Pons (tissue), 1 donor: ENCODE measurements at regions not wholly inside any gene's neighbourhood (a gene's known extent, or its start where the extent isn't known, plus 50 kb on each side); places are given as distances from the start of the nearest gene placed in this dataset.
A peak's percentile ranks its signal among the peaks of the same experiment; 100 is the strongest.
"Not testable (repeated sequence)": the region's sequence is repeated elsewhere in the genome, so short reads cannot be mapped to it uniquely, and the experiment has no call there.

Experiments used
- DNase-seq: peaks from one replicate; pipeline ENCODE4 v3.0.0-alpha.2; 2016; ENCODE audit warnings: low spot score

DNA sequence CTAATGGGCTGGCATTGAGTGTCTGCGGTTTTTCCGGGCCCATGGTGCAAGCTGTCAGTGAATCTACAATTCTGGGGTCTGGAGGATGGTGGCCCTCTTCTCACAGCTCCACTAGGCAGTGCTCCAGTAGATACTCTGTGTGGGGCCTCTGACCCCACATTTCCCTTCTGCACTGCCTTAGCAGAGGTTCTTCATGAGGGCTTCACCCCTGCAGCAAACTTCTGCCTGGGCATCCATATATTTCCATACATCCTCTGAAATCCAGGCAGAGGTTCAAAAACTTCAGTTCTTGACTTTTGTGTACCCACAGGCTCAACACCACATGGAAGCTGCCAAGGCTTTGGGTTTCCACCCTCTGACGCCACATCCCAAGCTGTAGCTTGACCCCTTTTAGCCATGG lies 846.2 kb downstream of the RNF144A start:
- DNase-seq: not testable (repeated sequence)

- DNase-seq: no peak
Observed at GRCh38 chr2:7765236-7765635, 848.0 kb downstream of the RNF144A start.

GRCh38 chr2:7766088-7766722 lies 849.0 kb downstream of the RNF144A start:
- DNase-seq: no peak

DNA sequence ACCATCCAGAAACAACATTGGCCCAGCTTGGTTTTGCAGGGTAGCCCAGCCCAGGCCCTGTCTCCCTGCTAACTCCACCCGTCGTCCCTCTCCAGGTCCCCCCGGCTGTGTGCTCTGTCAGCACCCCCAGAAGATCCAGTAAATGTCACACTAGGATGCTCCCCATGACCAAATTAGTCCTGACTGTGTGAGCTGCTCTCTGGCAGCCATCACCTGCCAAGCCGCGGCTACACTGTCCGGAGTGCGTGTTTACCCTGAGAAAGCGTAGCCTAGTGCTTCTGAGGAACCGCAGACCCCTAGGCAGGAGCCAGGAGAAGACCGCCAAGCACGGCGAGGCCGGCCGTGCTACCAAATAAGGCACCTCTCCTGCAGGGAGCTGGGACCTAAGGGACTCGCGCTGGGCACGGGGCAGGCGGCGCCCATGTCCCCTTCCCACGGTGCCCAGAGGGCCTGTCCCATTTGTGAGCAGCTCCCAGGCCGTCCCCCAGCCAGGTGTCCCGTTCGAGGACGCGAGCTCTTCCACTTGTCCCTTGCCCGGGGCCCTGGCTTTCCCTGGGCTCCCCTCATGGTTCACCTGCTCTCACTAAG lies 849.9 kb downstream of the RNF144A start:
- no peak for DNase-seq

DNA sequence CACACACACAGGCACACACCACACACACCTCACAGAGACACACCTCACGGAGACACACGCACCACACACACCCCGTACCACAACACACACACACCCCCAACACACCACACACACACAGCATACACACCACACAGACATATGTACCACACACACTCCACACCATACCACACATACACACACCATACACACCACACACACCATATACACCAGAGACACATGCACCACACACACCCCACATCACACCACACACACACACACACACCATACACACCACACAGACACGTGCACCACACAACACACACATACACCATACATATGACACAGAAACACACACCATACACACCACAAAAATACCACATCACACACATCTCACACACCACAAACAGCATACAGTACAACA lies 850.7 kb downstream of the RNF144A start:
- no peak for DNase-seq

DNA sequence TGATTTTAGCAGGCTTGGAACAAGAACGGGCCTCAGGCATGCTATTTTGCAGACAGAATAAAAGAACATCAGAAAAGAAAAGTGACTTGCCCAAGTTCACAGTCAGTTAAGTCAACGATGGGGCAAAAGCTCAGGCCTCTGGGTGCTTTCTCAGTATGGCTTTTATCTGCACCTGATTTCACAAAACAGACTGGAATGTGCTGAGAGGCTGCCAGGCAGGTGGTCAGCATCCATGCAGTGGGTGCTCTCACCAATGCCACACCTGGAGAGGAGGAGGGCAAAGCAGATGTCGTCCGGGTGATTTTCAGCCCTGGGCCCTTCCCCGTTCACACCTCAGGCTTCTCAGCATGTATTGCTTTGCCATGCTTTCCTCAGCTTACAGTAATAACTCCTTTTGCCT lies 854.6 kb downstream of the RNF144A start:
- DNase-seq: no peak

- DNase-seq: peak; percentile 10
Observed at GRCh38 chr2:7773362-7774360, 856.4 kb downstream of the RNF144A start.

GRCh38 chr2:7774481-7774880 lies 857.3 kb downstream of the RNF144A start:
- DNase-seq: no peak

- no peak for DNase-seq
Observed at GRCh38 chr2:7777668-7778067, 860.5 kb downstream of the RNF144A start.

DNA sequence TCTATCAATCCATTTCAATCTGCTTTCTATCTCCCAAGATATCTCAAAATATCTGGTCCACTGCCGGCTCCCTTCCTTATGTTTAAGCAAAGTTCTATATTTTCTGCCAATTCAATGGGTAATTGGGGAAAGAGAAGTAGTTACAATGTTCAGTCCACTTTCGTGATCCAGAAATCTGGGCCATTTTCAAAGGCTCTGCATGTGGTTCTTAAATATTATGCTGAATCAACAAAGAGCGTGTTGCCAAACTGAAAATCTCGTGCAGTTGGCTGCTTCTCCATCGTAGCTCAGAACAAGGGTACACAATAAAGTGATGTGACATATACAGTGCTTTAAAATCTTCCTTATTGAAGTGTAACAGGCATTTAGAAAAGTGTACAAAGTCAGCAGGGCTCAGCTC lies 863.1 kb downstream of the RNF144A start:
- no peak for DNase-seq

DNA sequence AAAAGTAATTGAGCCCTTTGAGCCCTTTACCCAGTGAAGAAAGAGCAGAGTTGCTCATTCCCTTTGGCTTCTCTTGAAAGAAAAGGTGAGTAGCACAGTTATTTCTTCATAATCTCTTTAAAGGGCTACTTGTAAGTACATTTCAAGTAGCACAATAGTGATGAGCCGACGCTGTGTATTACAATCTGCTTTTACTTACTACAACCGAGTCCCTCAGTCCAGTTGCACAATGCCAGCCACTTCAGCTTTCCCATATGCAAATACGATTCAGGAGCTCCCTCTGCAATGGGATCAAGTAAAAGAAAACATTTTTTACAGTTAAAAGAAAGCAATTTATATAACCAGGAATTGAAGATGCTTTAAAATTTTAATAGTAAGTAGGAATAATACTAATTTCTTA lies 868.5 kb downstream of the RNF144A start:
- DNase-seq: no peak

- no peak for DNase-seq
Observed at GRCh38 chr2:7788736-7789135, 871.5 kb downstream of the RNF144A start.

DNA sequence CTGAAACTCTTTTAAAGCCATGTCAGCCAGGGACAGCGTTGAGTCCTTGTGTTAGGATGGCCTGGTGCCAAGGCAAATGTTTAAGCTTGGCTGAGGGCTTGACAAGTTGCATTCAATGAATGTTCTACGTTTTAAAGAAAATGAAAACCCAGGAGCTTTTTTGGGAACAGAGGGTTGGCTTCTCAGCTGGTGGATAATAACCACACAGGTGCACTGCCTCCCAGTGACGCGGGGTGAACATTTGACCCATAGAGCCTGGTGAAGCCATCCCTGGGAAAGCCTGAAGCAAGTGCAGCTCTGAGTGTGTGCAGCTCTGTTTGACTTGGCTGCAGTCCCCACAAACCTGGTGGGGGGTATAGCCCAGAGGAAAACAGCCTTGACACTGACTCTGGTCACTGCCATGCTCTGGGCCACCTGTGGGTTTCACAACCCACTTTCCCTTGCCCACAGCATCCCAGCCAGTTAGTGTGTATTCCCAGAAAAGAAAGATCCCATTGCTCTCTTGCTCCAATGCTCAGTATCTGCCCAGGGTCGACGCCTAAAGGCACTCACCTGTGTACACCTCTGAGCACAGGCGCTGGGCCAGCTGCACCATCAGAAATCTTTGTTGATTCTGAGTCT lies 874.9 kb downstream of the RNF144A start:
- no peak for DNase-seq

GRCh38 chr2:7795778-7796563 lies 878.8 kb downstream of the RNF144A start:
- DNase-seq: peak; percentile 20

GRCh38 chr2:7800031-7800430 lies 881.8 kb upstream of the ID2 start:
- DNase-seq: no peak

GRCh38 chr2:7801212-7801611 lies 880.6 kb upstream of the ID2 start:
- DNase-seq: no peak

- DNase-seq: no peak
Observed at GRCh38 chr2:7803515-7803914, 878.3 kb upstream of the ID2 start.

DNA sequence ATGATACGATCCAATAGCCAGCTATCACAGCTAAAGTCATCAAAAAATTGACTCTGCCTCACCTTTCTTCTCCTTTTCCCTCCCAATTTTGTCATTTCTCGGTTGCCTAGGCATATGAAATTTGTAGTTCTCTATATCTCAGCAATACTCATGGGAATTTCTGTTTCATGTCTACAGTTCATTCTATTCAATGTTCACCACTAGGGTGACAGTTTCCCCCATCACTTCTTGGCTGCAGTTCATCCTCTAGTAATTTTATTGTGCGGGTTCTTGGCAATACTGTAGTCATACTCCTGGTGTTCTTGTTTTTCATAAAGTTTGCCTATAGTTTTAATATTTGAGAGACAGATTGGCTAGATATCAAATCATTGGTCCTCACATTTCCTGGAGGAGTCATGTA lies 872.2 kb upstream of the ID2 start:
- no peak for DNase-seq

DNA sequence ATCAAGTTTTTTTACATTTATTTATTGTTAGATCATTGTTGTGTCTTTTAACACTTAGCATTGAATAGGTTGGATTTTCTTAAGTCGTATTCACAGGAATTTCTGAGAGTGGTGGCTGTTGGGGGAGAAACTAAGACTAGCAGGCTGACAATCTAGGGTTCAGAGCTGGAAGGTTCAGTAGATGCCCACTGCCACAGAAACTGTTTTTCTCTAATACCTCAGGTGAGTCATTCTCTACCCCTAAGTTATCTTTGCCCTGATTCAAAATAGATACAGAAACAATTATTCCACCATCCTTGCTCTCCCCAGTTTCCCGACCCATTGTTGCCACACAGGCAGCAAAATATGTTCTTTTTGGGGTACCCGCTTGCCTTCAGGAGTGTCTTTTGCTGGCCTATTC lies 870.8 kb upstream of the ID2 start:
- DNase-seq: no peak

DNA sequence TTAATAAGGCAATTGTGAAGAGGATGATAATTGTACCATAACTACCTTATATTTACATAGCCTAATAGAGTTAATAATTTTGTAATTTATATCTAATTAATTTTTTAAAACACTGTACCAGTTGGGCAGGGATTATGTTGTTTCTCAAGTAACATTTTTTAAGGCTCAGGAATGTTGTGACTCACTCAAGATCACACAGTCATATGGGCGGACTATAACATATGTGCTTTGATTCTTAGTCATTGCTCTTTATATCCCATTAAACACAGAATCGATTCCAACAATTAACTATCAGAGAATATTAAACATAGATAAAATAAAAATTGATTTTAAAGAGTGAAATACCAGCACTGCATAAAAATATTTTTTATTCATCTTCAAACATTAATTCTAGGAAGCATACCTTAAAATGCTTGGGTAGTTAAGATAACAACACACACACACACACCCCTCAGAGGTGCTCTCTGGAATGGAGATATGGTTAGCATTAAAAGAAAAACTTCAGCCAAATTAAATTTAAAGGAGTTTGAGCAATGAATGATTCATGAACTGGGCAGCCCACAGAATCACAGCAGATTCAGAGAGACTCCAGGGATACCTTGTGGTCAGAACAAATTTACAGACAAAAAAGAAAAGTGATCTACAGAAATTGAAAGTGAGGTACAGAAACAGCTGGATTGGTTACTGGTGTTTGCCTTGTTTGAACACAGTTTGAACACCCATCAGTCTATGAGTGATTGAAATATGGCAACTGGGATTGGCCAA lies 869.4 kb upstream of the ID2 start:
- DNase-seq: no peak
